Neural cell (in vitro differentiated cells): ENCODE measurements at regions not wholly inside any gene's neighbourhood (a gene's known extent, or its start where the extent isn't known, plus 50 kb on each side); places are given as distances from the start of the nearest gene placed in this dataset.
A peak's percentile ranks its signal among the peaks of the same experiment; 100 is the strongest.

Source experiments
- H2AFZ ChIP-seq: fragments of 200-600, 300-800 bp; sonication (generic), shearing (Covaris generic); 2 replicates; pipeline ENCODE4 v1.6.0; 2014; ENCODE audit warnings: low read depth, mild to moderate bottlenecking, antibody characterized with exemption, low read length, moderate library complexity
- H3F3A ChIP-seq: fragments of 200-600 bp; shearing (Covaris generic); 2 replicates; pipeline ENCODE4 v1.6.1; 2016; ENCODE audit warnings: mild to moderate bottlenecking, moderate library complexity, mixed read lengths, antibody characterized with exemption, low read length; ENCODE audit not compliant: insufficient read depth, poor library complexity, severe bottlenecking
- H3K27ac ChIP-seq: fragments of 200-600, 300-800 bp; sonication (generic), shearing (Covaris generic); 2 replicates; pipeline ENCODE4 v1.5.1; 2014; ENCODE audit warnings: mild to moderate bottlenecking, low read length, moderate library complexity
- H3K27me3 ChIP-seq: fragments of 300-800, 200-600 bp; sonication (generic), shearing (Covaris generic); 2 replicates; pipeline ENCODE4 v1.6.0; 2014; ENCODE audit warnings: mild to moderate bottlenecking, low read depth, low read length, moderate library complexity; ENCODE audit not compliant: insufficient read depth
- H3K36me3 ChIP-seq: fragments of 300-800, 200-600 bp; sonication (generic), shearing (Covaris generic); 2 replicates; pipeline ENCODE4 v1.5.1; 2014; ENCODE audit warnings: mild to moderate bottlenecking, antibody characterized with exemption, low read length, moderate library complexity; ENCODE audit not compliant: insufficient read depth
- H3K4me2 ChIP-seq: fragments of 300-800, 200-600 bp; sonication (generic), shearing (Covaris generic); 2 replicates; pipeline ENCODE4 v1.6.0; 2014; ENCODE audit warnings: mild to moderate bottlenecking, low read length
- H3K4me3 ChIP-seq: fragments of 300-800, 200-600 bp; sonication (generic), shearing (Covaris generic); 2 replicates; pipeline ENCODE4 v1.5.1; 2014; ENCODE audit warnings: mild to moderate bottlenecking, low read length, moderate library complexity
- H3K79me2 ChIP-seq: fragments of 200-600 bp; shearing (Covaris generic); replicated peaks from 2 replicates; pipeline ENCODE4 v1.6.0; 2014; ENCODE audit warnings: mild to moderate bottlenecking, low read length, moderate library complexity; ENCODE audit not compliant: insufficient read depth
- H3K9ac ChIP-seq: fragments of 300-800, 200-600 bp; sonication (generic), shearing (Covaris generic); 2 replicates; pipeline ENCODE4 v1.6.1; 2016; ENCODE audit warnings: mild to moderate bottlenecking, low read length, mixed read lengths
- H3K9me2 ChIP-seq: fragments of 200-600 bp; shearing (Covaris generic); 2 replicates; pipeline ENCODE4 v1.6.1; 2016; ENCODE audit warnings: mild to moderate bottlenecking, low read length, mixed read lengths; ENCODE audit not compliant: insufficient read depth
- H3K9me3 ChIP-seq: fragments of 200-600, 300-800 bp; sonication (generic), shearing (Covaris generic); 2 replicates; pipeline ENCODE4 v1.6.1; 2016; ENCODE audit warnings: mild to moderate bottlenecking, mixed run types, low read length, moderate library complexity, mixed read lengths
- H4K20me1 ChIP-seq: fragments of 200-600 bp; shearing (Covaris generic); 2 replicates; pipeline ENCODE4 v1.6.1; 2016; ENCODE audit warnings: mild to moderate bottlenecking, mixed run types; ENCODE audit not compliant: insufficient read depth
- EP300 ChIP-seq: fragments of 450-650 bp; conservative IDR thresholded peaks from 2 replicates; pipeline ENCODE4 v1.6.1; 2014; ENCODE audit warnings: antibody characterized with exemption, mild to moderate bottlenecking, moderate library complexity; ENCODE audit not compliant: poor library complexity, severe bottlenecking
- EZH2 ChIP-seq: fragments of 200-600, 300-800 bp; shearing (Covaris generic), sonication (generic); IDR thresholded peaks from 2 replicates; pipeline ENCODE4 v1.6.1; 2014; ENCODE audit warnings: antibody characterized with exemption, low read length, borderline replicate concordance, mild to moderate bottlenecking; ENCODE audit not compliant: insufficient read depth, poor library complexity, severe bottlenecking
- MXI1 ChIP-seq: fragments of 450-650 bp; conservative IDR thresholded peaks from 2 replicates; pipeline ENCODE4 v1.6.1; 2014; ENCODE audit warnings: antibody characterized with exemption, mild to moderate bottlenecking; ENCODE audit not compliant: poor library complexity, severe bottlenecking
- POLR2AphosphoS5 ChIP-seq: IDR thresholded peaks from 2 replicates; pipeline ENCODE4 v1.6.1; 2012
- RAD21 ChIP-seq: fragments of 450-650 bp; conservative IDR thresholded peaks from 2 replicates; pipeline ENCODE4 v1.6.1; 2014; ENCODE audit warnings: antibody characterized with exemption, mild to moderate bottlenecking, moderate library complexity
- SMC3 ChIP-seq: fragments of 450-650 bp; conservative IDR thresholded peaks from 2 replicates; pipeline ENCODE4 v1.6.1; 2014; ENCODE audit warnings: antibody characterized with exemption, mild to moderate bottlenecking, moderate library complexity; ENCODE audit not compliant: poor library complexity
- TAF1 ChIP-seq: IDR thresholded peaks from 2 replicates; pipeline ENCODE4 v1.6.1; 2012; ENCODE audit warnings: low read depth
- TF ChIP-seq, protein P1 (sequence below): IDR thresholded peaks from 2 replicates; pipeline ENCODE4 v1.6.1; 2012; ENCODE audit warnings: borderline replicate concordance
- TF ChIP-seq, protein P2 (sequence below): fragments of 450-650 bp; IDR thresholded peaks from 2 replicates; pipeline ENCODE4 v1.5.1; 2014; ENCODE audit warnings: antibody characterized with exemption, mild to moderate bottlenecking, moderate library complexity; ENCODE audit not compliant: poor library complexity, severe bottlenecking

DNA sequence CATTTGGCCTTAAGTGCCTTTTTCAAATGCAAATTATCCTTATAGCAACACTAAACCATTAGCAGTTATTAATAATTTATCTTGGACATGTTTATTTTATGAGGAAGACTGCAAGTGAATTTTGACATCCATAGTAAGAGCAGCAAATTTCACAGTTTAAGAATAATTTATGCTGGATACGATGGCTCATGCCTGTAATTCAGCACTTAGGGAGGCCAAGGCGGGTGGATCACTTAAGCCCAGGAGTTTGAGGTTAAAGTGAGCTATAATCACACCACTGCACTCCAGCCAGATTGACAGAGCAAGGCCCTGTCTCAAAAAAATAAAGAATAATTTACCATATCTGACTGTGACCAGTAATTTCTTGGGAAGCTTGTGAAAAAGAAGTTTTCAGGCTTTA is 286.2 kb downstream of the TMX3 start:
- no peak overlapping the region for H3K9ac ChIP-seq
- H3K27ac ChIP-seq = peak overlapping the region; percentile 63
- no peaks in the 10 kb centered on the region for H3K36me3 ChIP-seq
- H3K9me3 ChIP-seq = no peaks in the 10 kb centered on the region
- no peaks in the 10 kb centered on the region for H3K79me2 ChIP-seq
- H3F3A ChIP-seq = peaks cover 6% of the 10 kb centered on the region
- no peaks in the 10 kb centered on the region for H3K27me3 ChIP-seq
- no peaks in the 10 kb centered on the region for H4K20me1 ChIP-seq
- no peak overlapping the region for H3K4me3 ChIP-seq
- no peak overlapping the region for H2AFZ ChIP-seq
- H3K9me2 ChIP-seq = no peaks in the 10 kb centered on the region
- TF ChIP-seq EP300 = peak; percentile 34
- TF ChIP-seq POLR2AphosphoS5 = peak; percentile 57
- TF ChIP-seq MXI1 = no peak
- TF ChIP-seq, protein P1, sequence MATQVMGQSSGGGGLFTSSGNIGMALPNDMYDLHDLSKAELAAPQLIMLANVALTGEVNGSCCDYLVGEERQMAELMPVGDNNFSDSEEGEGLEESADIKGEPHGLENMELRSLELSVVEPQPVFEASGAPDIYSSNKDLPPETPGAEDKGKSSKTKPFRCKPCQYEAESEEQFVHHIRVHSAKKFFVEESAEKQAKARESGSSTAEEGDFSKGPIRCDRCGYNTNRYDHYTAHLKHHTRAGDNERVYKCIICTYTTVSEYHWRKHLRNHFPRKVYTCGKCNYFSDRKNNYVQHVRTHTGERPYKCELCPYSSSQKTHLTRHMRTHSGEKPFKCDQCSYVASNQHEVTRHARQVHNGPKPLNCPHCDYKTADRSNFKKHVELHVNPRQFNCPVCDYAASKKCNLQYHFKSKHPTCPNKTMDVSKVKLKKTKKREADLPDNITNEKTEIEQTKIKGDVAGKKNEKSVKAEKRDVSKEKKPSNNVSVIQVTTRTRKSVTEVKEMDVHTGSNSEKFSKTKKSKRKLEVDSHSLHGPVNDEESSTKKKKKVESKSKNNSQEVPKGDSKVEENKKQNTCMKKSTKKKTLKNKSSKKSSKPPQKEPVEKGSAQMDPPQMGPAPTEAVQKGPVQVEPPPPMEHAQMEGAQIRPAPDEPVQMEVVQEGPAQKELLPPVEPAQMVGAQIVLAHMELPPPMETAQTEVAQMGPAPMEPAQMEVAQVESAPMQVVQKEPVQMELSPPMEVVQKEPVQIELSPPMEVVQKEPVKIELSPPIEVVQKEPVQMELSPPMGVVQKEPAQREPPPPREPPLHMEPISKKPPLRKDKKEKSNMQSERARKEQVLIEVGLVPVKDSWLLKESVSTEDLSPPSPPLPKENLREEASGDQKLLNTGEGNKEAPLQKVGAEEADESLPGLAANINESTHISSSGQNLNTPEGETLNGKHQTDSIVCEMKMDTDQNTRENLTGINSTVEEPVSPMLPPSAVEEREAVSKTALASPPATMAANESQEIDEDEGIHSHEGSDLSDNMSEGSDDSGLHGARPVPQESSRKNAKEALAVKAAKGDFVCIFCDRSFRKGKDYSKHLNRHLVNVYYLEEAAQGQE = peak; percentile 19
- TF ChIP-seq TAF1 = no peak
- H3K4me2 ChIP-seq = no peak overlapping the region

DNA sequence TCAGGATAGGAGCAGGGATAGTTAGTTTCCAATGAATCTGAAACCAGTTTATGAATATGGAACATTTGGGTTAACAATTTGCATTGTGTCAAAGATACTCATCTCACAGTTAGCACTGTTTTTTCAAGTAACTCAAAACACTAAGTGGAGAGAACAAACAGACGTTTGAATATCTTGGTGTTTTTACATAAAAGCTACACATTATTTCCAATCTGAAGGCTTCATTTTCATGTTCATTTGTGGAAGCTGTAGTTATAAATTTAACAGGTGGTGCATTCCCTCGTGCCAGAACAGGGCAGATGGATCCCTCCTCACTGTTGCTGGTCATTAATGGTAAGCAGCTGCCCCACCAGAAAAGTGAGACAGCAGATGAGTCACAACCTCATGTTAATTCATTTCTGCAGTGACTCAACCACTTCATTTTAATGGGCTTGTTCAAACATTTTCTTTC is 286.9 kb downstream of the TMX3 start:
- Histone ChIP-seq H3K27me3 (no peaks in the 10 kb centered on the region), H4K20me1 (no peaks in the 10 kb centered on the region), H3K4me3 (no peak overlapping the region), H3K9me2 (no peaks in the 10 kb centered on the region), H3K27ac (peak overlapping the region; percentile 63), H2AFZ (no peak overlapping the region), H3K36me3 (no peaks in the 10 kb centered on the region), H3K79me2 (no peaks in the 10 kb centered on the region), H3K9ac (no peak overlapping the region), H3K4me2 (no peak overlapping the region), H3K9me3 (no peaks in the 10 kb centered on the region), H3F3A (peaks cover 6% of the 10 kb centered on the region)
- TF ChIP-seq POLR2AphosphoS5 = no peak
- no peak for TF ChIP-seq TAF1

DNA sequence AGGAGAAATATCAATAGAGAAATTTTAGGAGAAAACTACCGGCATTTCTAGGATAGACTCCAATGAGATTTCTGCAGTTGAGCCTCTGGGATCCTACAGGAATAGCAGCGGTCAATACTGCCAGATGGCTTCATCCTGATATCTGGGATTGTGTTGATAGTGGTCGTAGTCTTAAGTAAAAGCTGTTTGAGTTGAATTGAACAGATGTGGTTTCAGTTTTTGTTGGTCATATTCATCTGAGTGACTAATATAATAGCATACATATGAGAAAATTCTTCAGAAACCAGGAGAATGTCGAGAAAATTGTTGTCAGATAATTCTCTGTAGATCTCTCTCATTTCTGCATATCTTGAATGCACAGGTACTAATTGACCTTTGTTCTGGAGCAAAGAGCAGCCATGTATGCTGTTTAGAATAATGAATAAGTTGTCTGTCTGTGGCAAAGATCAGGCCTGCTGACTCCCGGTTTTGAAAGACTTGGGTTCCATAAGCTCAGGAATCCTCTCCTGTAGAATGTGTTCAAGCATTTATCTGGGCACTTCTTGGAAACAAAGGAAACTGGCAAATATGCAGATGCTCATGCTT is 288.1 kb downstream of the TMX3 start:
- no peak overlapping the region for H2AFZ ChIP-seq

More for the DNA sequence above, 288.1 kb downstream of the TMX3 start:
- TF ChIP-seq, protein P2, sequence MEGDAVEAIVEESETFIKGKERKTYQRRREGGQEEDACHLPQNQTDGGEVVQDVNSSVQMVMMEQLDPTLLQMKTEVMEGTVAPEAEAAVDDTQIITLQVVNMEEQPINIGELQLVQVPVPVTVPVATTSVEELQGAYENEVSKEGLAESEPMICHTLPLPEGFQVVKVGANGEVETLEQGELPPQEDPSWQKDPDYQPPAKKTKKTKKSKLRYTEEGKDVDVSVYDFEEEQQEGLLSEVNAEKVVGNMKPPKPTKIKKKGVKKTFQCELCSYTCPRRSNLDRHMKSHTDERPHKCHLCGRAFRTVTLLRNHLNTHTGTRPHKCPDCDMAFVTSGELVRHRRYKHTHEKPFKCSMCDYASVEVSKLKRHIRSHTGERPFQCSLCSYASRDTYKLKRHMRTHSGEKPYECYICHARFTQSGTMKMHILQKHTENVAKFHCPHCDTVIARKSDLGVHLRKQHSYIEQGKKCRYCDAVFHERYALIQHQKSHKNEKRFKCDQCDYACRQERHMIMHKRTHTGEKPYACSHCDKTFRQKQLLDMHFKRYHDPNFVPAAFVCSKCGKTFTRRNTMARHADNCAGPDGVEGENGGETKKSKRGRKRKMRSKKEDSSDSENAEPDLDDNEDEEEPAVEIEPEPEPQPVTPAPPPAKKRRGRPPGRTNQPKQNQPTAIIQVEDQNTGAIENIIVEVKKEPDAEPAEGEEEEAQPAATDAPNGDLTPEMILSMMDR = no peak
- TF ChIP-seq EP300 = no peak
- TF ChIP-seq EZH2 = no peak
- no peak for TF ChIP-seq RAD21
- no peak for TF ChIP-seq POLR2AphosphoS5
- TF ChIP-seq SMC3 = no peak
- no peak for TF ChIP-seq MXI1
- TF ChIP-seq TAF1 = no peak
- TF ChIP-seq, protein P1 = no peak
- Histone ChIP-seq H4K20me1 (no peaks in the 10 kb centered on the region), H3K4me2 (no peak overlapping the region), H3K9ac (no peak overlapping the region), H3K27ac (peak overlapping the region; percentile 63), H3K79me2 (no peaks in the 10 kb centered on the region), H3K36me3 (no peaks in the 10 kb centered on the region), H3K9me2 (no peaks in the 10 kb centered on the region), H3F3A (peaks cover 6% of the 10 kb centered on the region), H3K9me3 (no peaks in the 10 kb centered on the region), H3K4me3 (no peak overlapping the region), H3K27me3 (no peaks in the 10 kb centered on the region)
